IMR-90 (cell line): ENCODE measurements at regions not wholly inside any gene's neighbourhood (a gene's known extent, or its start where the extent isn't known, plus 50 kb on each side); places are given as distances from the start of the nearest gene placed in this dataset.

Experiments used
- ATAC-seq: fragments of 200-7000 bp; cut with Tn5 transposase; 2 replicates; pipeline ENCODE4 v1.9.1; 2020; ENCODE audit warnings: low read depth, mild to moderate bottlenecking, moderate library complexity
- BruUV-seq: library from RNA; stranded (reverse); fragments of 400-500 nt; replicated peaks from 2 replicates; lab custom pipeline; 2021; lab: Mats Ljungman, UMichigan
- CTCF ChIA-PET: fragments of 300-600 bp; formaldehyde crosslinking; extraction: SDS; loops from one replicate; lab custom pipeline; 2021; ENCODE audit warnings: antibody characterized with exemption; lab: Yijun Ruan, JAX
- POLR2A ChIA-PET: fragments of 300-600 bp; sonication (Branson Sonifier 250); formaldehyde crosslinking; loops from one replicate; lab custom pipeline; 2022; ENCODE audit warnings: antibody characterized with exemption; ENCODE audit not compliant: unreplicated experiment; lab: Charles Lee
- DNase-seq: peaks from one replicate; pipeline ENCODE4 v3.0.0; 2013
- H2AFZ ChIP-seq: replicated peaks from 2 replicates; pipeline ENCODE3; 2013; ENCODE audit warnings: low read length, mild to moderate bottlenecking; ENCODE audit not compliant: poor library complexity
- H2AK5ac ChIP-seq: 2 replicates; pipeline ENCODE4 v1.6.1; 2013; ENCODE audit warnings: low read depth, low read length, inconsistent platforms
- H2AK9ac ChIP-seq: replicated peaks from 2 replicates; pipeline ENCODE3; 2013; ENCODE audit warnings: mild to moderate bottlenecking, low read depth, low read length, moderate library complexity; ENCODE audit not compliant: poor library complexity
- H2BK120ac ChIP-seq: 2 replicates; pipeline ENCODE4 v1.6.1; 2013; ENCODE audit warnings: low read depth, low read length, inconsistent platforms
- H2BK15ac ChIP-seq: 3 replicates; pipeline ENCODE4 v1.6.1; 2013; ENCODE audit warnings: low read depth, low read length, inconsistent platforms
- H2BK20ac ChIP-seq: 2 replicates; pipeline ENCODE4 v1.6.1; 2013; ENCODE audit warnings: low read depth, mild to moderate bottlenecking, inconsistent platforms, low read length, moderate library complexity
- H2BK5ac ChIP-seq: 2 replicates; pipeline ENCODE4 v1.6.1; 2013; ENCODE audit warnings: mild to moderate bottlenecking, low read depth, low read length, inconsistent platforms; ENCODE audit not compliant: poor library complexity, severe bottlenecking
- H3K14ac ChIP-seq: replicated peaks from 2 replicates; pipeline ENCODE4 v1.6.1; 2013; ENCODE audit warnings: low read depth, low read length, inconsistent platforms
- H3K18ac ChIP-seq: 2 replicates; pipeline ENCODE4 v1.6.1; 2013; ENCODE audit warnings: low read depth, low read length, control low read depth
- H3K23ac ChIP-seq: 2 replicates; pipeline ENCODE4 v1.6.1; 2013; ENCODE audit warnings: low read depth, low read length, inconsistent platforms
- H3K27ac ChIP-seq: 2 replicates; pipeline ENCODE4 v1.5.1; 2013; ENCODE audit warnings: mild to moderate bottlenecking, control low read depth, low read length; ENCODE audit not compliant: insufficient read depth
- H3K27me3 ChIP-seq: 2 replicates; pipeline ENCODE4 v1.6.1; 2013; ENCODE audit warnings: low read length; ENCODE audit not compliant: control insufficient read depth, insufficient read depth
- H3K36me3 ChIP-seq: 2 replicates; pipeline ENCODE4 v1.6.1; 2013; ENCODE audit warnings: low read length, mixed read lengths; ENCODE audit not compliant: control insufficient read depth, insufficient read depth
- H3K4ac ChIP-seq: 2 replicates; pipeline ENCODE4 v1.6.1; 2013; ENCODE audit warnings: low read depth, low read length, inconsistent platforms
- H3K4me1 ChIP-seq: 2 replicates; pipeline ENCODE4 v1.6.1; 2013; ENCODE audit warnings: low read length, mixed read lengths; ENCODE audit not compliant: control insufficient read depth, insufficient read depth
- H3K4me2 ChIP-seq: 2 replicates; pipeline ENCODE4 v1.6.1; 2013; ENCODE audit warnings: low read depth, mild to moderate bottlenecking, control low read depth, low read length, moderate library complexity
- H3K4me3 ChIP-seq: 2 replicates; pipeline ENCODE4 v1.5.1; 2013; ENCODE audit warnings: low read depth, mild to moderate bottlenecking, control low read depth, low read length, moderate library complexity; ENCODE audit not compliant: insufficient read depth
- H3K56ac ChIP-seq: 2 replicates; pipeline ENCODE4 v1.6.1; 2013; ENCODE audit warnings: low read length, inconsistent platforms; ENCODE audit not compliant: insufficient read depth; ENCODE audit errors: extremely low read depth
- H3K79me1 ChIP-seq, 2 experiments: 2 replicates each; pipeline ENCODE4 v1.6.1; 2013; ENCODE audit warnings: low read length in 2 of 2, inconsistent platforms in 1 of 2, low read depth in 1 of 2
- H3K9ac ChIP-seq: 2 replicates; pipeline ENCODE4 v1.6.1; 2013; ENCODE audit warnings: low read depth, low read length, control low read depth
- H3K9me1 ChIP-seq: 2 replicates; pipeline ENCODE4 v1.6.1; 2013; ENCODE audit warnings: low read length, inconsistent platforms; ENCODE audit not compliant: insufficient read depth
- H3K9me3 ChIP-seq: 2 replicates; pipeline ENCODE4 v1.6.1; 2013; ENCODE audit warnings: low read length; ENCODE audit not compliant: control insufficient read depth, insufficient read depth
- H4K20me1 ChIP-seq: 2 replicates; pipeline ENCODE4 v1.6.1; 2013; ENCODE audit warnings: low read length, inconsistent platforms; ENCODE audit not compliant: insufficient read depth
- H4K5ac ChIP-seq: 2 replicates; pipeline ENCODE4 v1.6.1; 2013; ENCODE audit warnings: mild to moderate bottlenecking, low read depth, low read length, control low read depth
- H4K8ac ChIP-seq, 2 experiments: 2 replicates each; pipeline ENCODE4 v1.6.1; 2013; ENCODE audit warnings: low read depth in 2 of 2, low read length in 2 of 2, control low read depth in 1 of 2, inconsistent platforms in 1 of 2
- H4K91ac ChIP-seq: 2 replicates; pipeline ENCODE4 v1.6.1; 2013; ENCODE audit warnings: low read depth, low read length, inconsistent platforms; ENCODE audit not compliant: insufficient read depth
- BHLHE40 ChIP-seq: fragments of 150-350 bp; IDR thresholded peaks from 2 replicates; pipeline ENCODE4 v1.6.1; 2016; ENCODE audit warnings: mild to moderate bottlenecking, low read depth, low read length
- CEBPB ChIP-seq: IDR thresholded peaks from 2 replicates; pipeline ENCODE4 v1.6.1; 2012; ENCODE audit warnings: low read depth, low read length, improper control_type of control experiment
- CHD1 ChIP-seq: IDR thresholded peaks from 2 replicates; pipeline ENCODE4 v1.6.1; 2012; ENCODE audit warnings: low read depth, low read length, improper control_type of control experiment
- CTCF ChIP-seq: conservative IDR thresholded peaks from 2 replicates; pipeline ENCODE4 v1.5.1; 2012; ENCODE audit warnings: mild to moderate bottlenecking, low read depth, low read length, improper control_type of control experiment
- ELK1 ChIP-seq: fragments of 150-350 bp; IDR thresholded peaks from 2 replicates; pipeline ENCODE4 v1.6.1; 2016; ENCODE audit warnings: low read depth, mild to moderate bottlenecking, low read length, moderate library complexity, borderline replicate concordance
- FOS ChIP-seq: fragments of 150-350 bp; IDR thresholded peaks from 2 replicates; pipeline ENCODE4 v1.6.1; 2016; ENCODE audit warnings: low read depth, low read length
- MAFK ChIP-seq: IDR thresholded peaks from 2 replicates; pipeline ENCODE4 v1.6.1; 2012; ENCODE audit warnings: low read depth, low read length, improper control_type of control experiment
- MAZ ChIP-seq: IDR thresholded peaks from 2 replicates; pipeline ENCODE4 v1.6.1; 2012; ENCODE audit warnings: low read depth, mild to moderate bottlenecking, low read length, improper control_type of control experiment, moderate library complexity, borderline replicate concordance
- MXI1 ChIP-seq: IDR thresholded peaks from 2 replicates; pipeline ENCODE4 v1.6.1; 2012; ENCODE audit warnings: low read depth, mild to moderate bottlenecking, low read length, moderate library complexity, borderline replicate concordance
- NFE2L2 ChIP-seq: fragments of 150-350 bp; IDR thresholded peaks from 2 replicates; pipeline ENCODE4 v1.6.1; 2016; ENCODE audit warnings: low read depth, mild to moderate bottlenecking, low read length
- POLR2A ChIP-seq: IDR thresholded peaks from 2 replicates; pipeline ENCODE4 v1.6.1; 2012; ENCODE audit warnings: mild to moderate bottlenecking, low read depth, low read length
- RAD21 ChIP-seq: IDR thresholded peaks from 2 replicates; pipeline ENCODE4 v1.6.1; 2012; ENCODE audit warnings: low read length, improper control_type of control experiment
- RCOR1 ChIP-seq: IDR thresholded peaks from 2 replicates; pipeline ENCODE4 v1.6.1; 2012; ENCODE audit warnings: mild to moderate bottlenecking, low read length, improper control_type of control experiment; ENCODE audit not compliant: insufficient replicate concordance
- RFX5 ChIP-seq: IDR thresholded peaks from 2 replicates; pipeline ENCODE4 v1.8.0; 2012; ENCODE audit warnings: low read depth, mild to moderate bottlenecking, low read length, moderate library complexity
- SMC3 ChIP-seq: fragments of 150-350 bp; IDR thresholded peaks from 2 replicates; pipeline ENCODE4 v1.6.1; 2016; ENCODE audit warnings: low read depth, mild to moderate bottlenecking, antibody characterized with exemption, low read length, moderate library complexity
- USF2 ChIP-seq: fragments of 150-350 bp; IDR thresholded peaks from 2 replicates; pipeline ENCODE4 v1.6.1; 2017; ENCODE audit warnings: mild to moderate bottlenecking, antibody characterized with exemption, low read length, low read depth
- WGBS, 2 experiments: methylation state at CpG; one replicate each; pipeline versions ENCODE4 v1.1.5 to v1.1.7; 2013; ENCODE audit warnings: missing lambda C conversion rate in 2 of 2; ENCODE audit not compliant: insufficient read length in 1 of 2; ENCODE audit errors: extremely low coverage in 2 of 2; 5-methylcytosine and 5-hydroxymethylcytosine counted together
- dilution Hi-C: fragments of 300-500 bp; cut with HindIII; formaldehyde crosslinking; loops from one replicate; pipeline ENCODE4 v1.14.3; 2018; ENCODE audit warnings: low sequenced_read_pairs; ENCODE audit not compliant: unreplicated experiment
- in situ Hi-C: fragments of 300-500 bp; cut with MboI; formaldehyde crosslinking; loops from 3 replicates; pipeline ENCODE4 v1.14.3; 2019; ENCODE audit warnings: low sequenced_read_pairs, inconsistent platforms, mixed read lengths
- intact Hi-C: fragments of 100-400 bp; cut with micrococcal nuclease; formaldehyde crosslinking; loops from 2 replicates; pipeline ENCODE4 v1.10.0; 2022

- CTCF ChIA-PET, result no interaction called here
Measured at GRCh38 chr10:23826421-23826820, 382.5 kb upstream of the KIAA1217 start.

More at GRCh38 chr10:23826421-23826820, 382.5 kb upstream of the KIAA1217 start:
- peaks cover 12% of the 10 kb centered on the region for H3K9me3 ChIP-seq
- DNase-seq (no peak), ATAC-seq (no peak)
- H3K9me1 ChIP-seq, result no peaks in the 10 kb centered on the region
- no peak overlapping the region for H4K8ac ChIP-seq
- no peaks in the 10 kb centered on the region for H3K36me3 ChIP-seq
- no peak overlapping the region for H3K4me3 ChIP-seq
- no peak overlapping the region for H2BK15ac ChIP-seq
- H3K4me1 ChIP-seq, result no peaks in the 10 kb centered on the region
- H3K23ac ChIP-seq, result no peak overlapping the region
- no peak overlapping the region for H4K91ac ChIP-seq
- H3K14ac ChIP-seq, result no peak overlapping the region
- H2AK9ac ChIP-seq, result no peak overlapping the region
- intact Hi-C loops, result no loop called here
- POLR2A ChIA-PET, result no interaction called here
- no peak overlapping the region for H3K9ac ChIP-seq
- H2BK5ac ChIP-seq, result no peak overlapping the region
- H3K4me2 ChIP-seq, result no peak overlapping the region
- no peak overlapping the region for H2AFZ ChIP-seq
- no peak for TF ChIP-seq USF2
- TF ChIP-seq RFX5, result no peak
- no peak for TF ChIP-seq POLR2A
- TF ChIP-seq RAD21, result no peak
- no peak for TF ChIP-seq MXI1
- TF ChIP-seq MAZ, result no peak
- TF ChIP-seq NFE2L2, result no peak
- no peak for TF ChIP-seq CHD1
- TF ChIP-seq CTCF, result no peak
- TF ChIP-seq SMC3, result no peak
- no peak for TF ChIP-seq ELK1
- no peak for TF ChIP-seq BHLHE40
- no peak for TF ChIP-seq FOS
- TF ChIP-seq MAFK, result no peak
- TF ChIP-seq CEBPB, result no peak
- TF ChIP-seq RCOR1, result no peak
- H3K27me3 ChIP-seq, result no peaks in the 10 kb centered on the region
- H3K27ac ChIP-seq, result no peak overlapping the region
- H3K79me1 ChIP-seq, result no peaks in the 10 kb centered on the region
- H2BK20ac ChIP-seq, result no peak overlapping the region
- no peak overlapping the region for H2AK5ac ChIP-seq
- no peak overlapping the region for H3K56ac ChIP-seq
- 15% methylated on average over 4 of the region's 9 CpGs; no CpG with 5 or more reads in 1 of the 2 experiments for WGBS, 2 experiments
- no peak overlapping the region for H2BK120ac ChIP-seq
- in situ Hi-C loops, result no loop called here
- H3K18ac ChIP-seq, result no peak overlapping the region
- dilution Hi-C loops, result no loop called here
- no peak overlapping the region for H3K4ac ChIP-seq
- no peaks in the 10 kb centered on the region for H4K20me1 ChIP-seq
- BruUV-seq, result no TSS peak
- no peak overlapping the region for H4K5ac ChIP-seq
